ENCODE measurements at regions not wholly inside any gene's neighbourhood (a gene's known extent, or its start where the extent isn't known, plus 50 kb on each side); places are given as distances from the start of the nearest gene placed in this dataset.
"Not testable (repeated sequence)": the region's sequence is repeated elsewhere in the genome, so short reads cannot be mapped to it uniquely, and the experiment has no call there.

DNA sequence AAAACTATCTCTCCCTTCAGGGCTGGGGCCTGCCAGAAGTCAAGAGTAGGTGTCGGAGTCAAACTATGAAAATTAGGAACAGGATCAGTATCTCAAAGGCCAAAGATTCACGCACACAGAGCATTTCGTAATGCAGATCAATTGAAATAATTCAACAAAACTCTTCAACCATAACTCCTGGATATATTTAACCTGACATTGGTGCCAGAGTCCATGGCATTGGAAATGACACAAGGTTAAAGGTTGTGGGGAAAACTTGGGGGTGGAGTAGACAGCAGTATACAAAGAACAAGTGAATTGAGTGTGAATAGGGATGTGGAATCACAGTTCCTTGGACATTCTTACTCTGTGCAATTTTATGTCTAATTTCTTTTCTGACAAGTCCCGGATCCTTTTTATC lies 788.0 kb upstream of the GYPC start:
- no peak for DNase-seq (ENCODE audit: low spot score)

DNA sequence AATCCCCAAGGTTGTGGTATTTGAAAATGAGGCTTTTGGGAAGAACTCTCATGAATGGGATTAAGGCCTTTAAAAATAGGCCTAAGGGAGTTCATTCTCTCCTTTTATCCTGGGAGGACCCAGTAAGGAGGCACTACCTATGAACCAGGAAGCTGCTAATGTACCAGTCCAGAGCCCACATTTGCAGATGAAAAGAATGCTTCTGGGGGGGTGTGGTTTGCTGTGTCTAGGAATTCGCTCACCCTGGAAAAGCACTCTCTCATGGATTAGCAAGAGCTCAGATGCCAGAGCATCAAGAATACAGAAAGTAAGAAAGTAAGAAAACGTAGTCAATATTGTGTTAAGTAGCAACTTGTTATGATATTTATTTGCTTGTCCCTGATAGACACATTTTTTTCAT lies 785.7 kb upstream of the GYPC start:
- DNase-seq (ENCODE audit: low spot score): no peak

DNA sequence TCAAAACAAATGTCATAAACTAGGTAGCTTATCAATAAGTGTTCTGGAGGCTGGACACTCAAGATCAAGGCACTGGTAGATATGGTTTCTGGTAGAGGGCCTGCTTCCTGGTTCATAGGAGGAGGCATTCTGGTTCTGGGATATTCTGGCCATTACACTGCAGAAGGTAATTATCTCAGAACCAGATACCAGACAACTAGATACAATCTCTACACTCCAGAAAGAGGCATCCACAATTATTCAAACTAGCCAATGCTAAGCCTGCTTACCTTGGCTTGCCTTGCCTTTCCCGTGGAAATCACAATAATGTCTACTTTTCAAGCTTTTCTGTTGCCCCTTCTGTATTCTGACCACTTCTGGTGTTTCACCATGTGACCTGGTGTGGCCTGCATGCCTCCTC lies 785.2 kb upstream of the GYPC start:
- no peak for DNase-seq (ENCODE audit: low spot score)

DNA sequence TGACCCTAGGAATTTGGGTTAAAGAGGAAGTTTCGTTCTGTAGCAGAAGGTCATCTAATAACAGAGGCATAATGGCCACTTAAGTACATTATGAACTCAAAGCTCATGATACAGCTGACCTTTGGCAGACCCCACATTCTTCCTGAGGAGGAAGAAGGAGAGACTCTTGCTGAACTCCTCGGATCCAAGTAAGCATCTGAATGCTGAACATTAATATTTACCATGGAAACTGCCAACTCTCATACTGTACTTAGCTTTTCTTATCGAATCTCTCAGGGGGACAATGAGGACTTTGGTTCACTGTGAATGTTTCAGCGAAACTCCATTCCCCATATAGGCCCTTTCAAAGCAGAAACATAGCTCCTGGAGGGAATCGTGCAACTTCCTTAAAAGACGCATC lies 781.4 kb upstream of the GYPC start:
- no peak for DNase-seq (ENCODE audit: low spot score)

DNA sequence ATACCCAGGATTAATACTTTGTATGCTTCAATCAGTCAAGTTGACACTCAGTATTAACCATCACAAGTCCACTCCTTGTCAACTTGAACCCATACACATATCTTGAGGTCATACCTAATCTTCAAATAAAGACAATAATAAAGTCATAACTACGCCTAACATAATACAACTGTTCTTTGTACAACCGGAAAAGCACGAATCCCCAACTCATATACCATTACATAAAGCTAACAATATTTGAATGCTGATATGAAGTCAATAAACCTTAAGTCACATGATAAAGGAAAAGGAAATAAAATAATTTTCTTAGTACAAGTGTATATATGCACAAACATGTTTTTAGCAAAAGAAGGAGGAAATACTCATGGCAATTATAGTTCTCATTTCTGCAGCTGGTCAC lies 770.6 kb upstream of the GYPC start:
- no peak for DNase-seq (ENCODE audit: low spot score)

DNA sequence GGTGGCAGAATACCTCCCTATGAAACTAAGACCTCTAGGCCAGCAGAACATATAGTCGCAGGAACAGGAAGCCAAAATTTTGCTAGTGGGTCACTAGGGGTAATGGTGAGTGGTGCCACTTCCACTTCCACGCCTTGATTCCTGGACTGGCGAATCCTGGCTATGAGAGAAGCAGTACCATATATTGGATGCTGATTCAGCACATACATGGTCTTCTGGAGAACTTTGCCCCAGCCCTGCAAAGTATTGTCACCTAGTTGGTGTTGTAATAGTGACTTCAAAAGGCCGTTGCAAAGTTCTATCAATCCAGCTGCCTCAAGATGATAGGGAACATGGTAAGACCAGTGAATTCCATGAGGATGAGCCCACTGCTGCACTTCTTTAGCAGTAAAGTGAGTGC lies 769.8 kb upstream of the GYPC start:
- DNase-seq (ENCODE audit: low spot score): no peak

DNA sequence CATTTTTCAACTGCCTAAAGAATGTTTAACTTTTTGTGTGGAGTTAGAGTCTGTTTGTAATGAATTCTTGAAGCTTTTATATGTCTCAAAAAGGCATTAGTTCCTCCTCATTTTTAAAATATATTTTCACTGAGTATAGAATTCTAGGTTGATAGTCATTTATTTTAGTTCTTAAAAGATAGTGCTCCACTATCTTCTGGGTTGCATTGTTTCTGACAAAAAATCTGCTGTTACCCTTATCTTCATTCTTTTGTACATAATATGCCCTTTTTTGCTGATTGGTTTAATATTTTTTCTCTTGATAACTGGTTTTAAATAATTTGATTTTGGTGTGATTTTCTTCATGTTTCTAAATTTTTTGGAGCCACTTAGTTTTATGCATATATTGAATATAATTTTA lies 754.7 kb upstream of the GYPC start:
- DNase-seq (ENCODE audit: low spot score): no peak

DNA sequence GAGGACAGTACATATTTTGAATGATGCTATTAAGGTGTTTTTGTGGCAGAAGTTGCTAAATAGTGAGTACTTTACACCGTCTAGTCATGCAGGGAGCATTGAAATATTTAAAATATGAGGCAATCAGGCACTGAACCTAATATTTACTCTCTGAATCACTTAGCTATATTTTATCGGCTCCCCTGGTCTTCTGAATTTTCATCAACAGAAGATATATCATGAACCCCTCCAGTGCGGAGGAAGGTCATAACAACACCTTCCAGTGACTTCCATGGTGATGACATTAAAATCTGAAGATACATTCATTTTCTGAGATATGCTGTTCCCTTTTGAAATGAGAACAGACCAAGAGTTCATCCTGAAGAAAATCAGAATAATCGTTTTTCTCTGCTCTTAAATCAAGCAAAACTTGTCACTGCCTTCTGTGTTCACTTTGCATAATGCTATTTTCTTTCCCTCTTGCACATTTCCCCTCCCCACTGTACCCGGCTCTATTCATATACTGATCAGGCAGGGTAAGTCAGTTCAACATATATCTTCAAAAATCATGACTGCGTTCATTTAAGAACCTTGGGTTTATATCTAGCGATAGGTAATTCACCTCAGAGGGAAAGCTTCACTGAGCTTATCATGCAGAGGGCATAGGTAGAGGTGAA lies 729.9 kb upstream of the GYPC start:
- DNase-seq (ENCODE audit: low spot score): no peak

DNA sequence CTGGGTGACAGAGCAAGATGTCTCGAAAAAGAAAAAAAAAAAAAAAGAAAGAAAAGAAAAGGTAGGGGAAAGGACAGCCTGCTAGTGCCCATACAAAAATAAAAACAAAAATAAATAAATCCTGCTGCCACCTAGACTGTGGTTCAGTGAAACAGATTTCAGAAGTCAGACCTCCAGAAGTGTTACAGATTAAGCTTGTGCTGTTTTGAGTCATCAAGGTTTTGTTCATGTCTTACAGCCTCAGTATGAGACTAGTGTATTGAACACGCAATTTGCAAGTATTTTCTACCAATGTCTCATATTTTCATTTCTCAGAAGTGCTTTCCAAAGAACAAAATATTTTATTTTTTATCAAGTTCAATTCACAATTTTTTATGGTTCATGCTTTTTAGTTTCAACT lies 720.4 kb upstream of the GYPC start:
- DNase-seq (ENCODE audit: low spot score): no peak

DNA sequence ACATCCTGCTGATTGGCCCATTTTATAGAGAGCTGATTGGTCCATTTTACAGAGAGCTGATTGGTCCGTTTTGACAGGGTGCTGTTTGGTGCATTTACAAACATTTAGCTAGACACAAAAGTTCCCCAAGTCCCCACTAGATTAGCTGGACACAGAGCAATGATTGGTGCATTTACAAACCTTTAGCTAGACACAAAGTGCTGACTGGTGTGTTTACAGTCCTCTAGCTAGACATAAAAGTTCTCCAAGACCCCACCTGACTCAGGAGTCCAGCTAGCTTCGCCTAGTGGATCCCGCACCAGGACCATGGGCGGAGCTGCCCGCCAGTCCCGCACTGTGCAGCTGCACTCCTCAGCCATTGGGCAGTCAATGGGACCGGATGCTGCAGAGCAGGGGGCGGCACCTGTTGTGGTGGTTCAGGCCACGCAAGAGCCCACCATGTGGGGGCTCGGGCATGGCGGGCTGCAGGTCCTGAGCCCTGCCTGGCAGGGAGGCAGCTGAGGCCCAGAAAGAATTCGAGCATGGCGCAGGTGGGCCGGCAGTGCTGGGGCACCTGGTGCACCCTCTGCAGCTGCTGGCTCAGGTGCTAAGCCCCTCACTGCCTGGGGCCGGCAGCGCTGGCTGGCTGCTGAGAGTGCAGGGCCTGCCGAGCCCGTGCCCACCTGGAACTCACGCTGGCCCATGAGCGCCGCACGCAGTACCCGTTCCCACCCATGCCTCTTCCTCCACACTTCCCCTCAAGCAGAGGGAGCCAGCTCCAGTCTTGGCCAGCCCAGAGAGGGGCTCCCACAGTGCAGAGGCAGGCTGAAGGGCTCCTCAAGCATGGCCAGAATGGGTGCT lies 713.2 kb upstream of the GYPC start:
- DNase-seq (ENCODE audit: low spot score): no peak

DNA sequence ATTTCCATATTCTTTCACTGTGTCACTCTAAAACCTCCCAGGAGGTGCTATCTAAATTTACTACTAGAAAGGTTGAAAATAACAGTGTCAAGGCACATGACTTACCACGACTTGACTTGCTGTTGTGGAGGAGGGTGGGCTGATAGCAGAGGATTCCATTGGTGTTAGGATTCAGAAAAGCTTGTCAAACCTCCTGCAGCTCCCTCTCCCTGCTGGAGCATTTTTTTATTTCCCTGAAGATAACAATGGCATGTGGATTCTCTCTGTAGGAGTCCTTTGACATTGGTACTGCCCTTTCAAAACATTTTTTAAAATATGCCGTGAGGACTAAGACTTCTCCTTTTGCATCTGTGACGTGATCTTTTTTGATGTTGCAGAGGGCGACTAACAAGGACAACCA lies 696.9 kb upstream of the GYPC start:
- DNase-seq (ENCODE audit: low spot score): no peak

DNA sequence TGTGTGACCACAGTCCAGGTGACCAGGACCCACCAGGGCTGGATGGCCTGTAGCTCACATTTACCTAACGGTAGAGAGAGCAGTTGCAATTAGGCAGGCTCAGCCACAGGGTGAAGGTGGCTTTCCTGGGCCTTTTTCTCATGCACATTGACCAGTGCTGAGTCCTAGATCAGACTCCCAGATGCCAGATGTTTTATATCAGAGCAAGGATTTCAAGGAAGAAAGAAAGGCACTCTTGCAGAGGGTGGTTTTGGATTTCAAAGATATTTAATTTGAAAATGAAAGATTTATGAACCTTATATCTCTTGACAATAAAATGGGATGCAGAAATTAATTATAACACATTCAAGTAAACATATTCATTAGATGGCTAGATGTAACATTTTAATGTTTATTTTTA lies 694.2 kb upstream of the GYPC start:
- DNase-seq (ENCODE audit: low spot score): no peak

DNA sequence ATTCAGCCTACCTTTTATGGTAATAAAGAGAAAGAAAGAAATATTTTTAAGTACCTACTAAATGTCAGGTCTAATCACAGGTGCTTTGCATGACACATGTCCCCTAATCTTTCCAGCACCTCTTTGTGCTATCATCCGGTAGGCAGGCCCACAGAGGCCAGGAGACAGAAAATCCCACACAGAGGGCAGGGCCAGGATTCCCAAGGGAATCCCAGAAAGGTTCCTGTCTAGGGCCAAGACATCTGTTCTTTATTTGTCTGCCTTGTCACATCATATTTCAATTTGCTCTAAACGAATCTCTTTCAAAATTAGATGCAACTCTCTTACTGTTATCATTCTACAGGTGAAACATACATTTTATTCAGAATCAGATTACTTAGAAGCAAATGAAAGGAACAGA lies 676.1 kb upstream of the GYPC start:
- no peak for DNase-seq (ENCODE audit: low spot score)

DNA sequence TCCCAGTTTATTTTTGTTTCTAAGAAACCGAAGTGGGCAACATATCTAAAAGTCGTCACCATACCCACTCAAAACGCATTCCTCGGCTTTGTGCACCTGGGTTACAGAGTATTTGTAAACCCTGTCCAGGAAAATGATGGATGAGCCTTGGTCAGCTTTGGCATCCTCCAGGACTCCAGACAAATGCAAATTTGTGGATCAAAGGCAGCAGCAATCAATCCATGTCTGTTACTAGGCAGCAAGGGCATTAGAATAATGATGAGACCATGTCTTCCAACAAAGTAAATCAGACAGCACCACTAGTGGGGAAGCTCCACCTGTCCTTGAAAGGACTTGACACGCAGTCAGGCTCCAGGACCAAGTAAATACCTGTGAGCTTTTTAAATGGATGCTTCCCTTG lies 672.6 kb upstream of the GYPC start:
- DNase-seq (ENCODE audit: low spot score): no peak

DNA sequence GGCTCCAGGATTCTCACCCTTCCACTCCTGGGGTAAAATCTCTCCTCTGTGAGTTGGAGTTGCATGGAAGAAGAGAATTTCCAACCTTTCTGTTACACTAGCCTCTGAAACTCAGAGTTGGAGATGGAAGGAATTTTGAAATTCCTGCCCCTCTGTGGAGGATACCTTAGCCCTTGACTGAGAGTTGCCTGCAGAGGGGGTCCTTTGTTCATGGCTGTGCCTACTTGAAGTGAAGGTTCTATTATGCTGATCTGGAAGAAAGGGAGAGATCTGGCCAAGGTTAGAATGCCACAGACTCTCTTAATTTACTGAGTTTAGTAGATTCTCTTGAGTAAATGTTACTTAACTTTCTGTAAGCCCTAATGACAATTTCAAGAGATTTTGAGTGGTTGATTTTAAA lies 626.6 kb upstream of the GYPC start:
- DNase-seq (ENCODE audit: low spot score): no peak

DNA sequence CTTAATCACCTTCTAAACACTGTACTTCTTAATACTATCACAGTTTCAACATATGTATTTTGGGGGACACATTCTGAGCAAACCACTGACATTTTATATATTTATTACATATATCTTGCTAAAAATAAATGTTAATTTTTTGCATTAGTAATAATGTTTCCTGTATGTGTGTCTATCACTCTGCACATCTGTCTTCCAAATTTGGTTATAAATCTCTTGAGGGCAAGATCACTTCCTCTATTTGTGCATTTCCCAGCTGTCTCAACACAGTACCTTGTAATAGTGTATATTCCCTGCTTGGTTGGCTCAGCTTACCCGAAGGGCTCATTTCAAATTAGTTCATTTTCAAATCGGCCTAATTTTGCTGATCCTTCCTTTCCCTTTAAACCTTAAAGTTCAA lies 617.1 kb upstream of the GYPC start:
- DNase-seq (ENCODE audit: low spot score): no peak

DNA sequence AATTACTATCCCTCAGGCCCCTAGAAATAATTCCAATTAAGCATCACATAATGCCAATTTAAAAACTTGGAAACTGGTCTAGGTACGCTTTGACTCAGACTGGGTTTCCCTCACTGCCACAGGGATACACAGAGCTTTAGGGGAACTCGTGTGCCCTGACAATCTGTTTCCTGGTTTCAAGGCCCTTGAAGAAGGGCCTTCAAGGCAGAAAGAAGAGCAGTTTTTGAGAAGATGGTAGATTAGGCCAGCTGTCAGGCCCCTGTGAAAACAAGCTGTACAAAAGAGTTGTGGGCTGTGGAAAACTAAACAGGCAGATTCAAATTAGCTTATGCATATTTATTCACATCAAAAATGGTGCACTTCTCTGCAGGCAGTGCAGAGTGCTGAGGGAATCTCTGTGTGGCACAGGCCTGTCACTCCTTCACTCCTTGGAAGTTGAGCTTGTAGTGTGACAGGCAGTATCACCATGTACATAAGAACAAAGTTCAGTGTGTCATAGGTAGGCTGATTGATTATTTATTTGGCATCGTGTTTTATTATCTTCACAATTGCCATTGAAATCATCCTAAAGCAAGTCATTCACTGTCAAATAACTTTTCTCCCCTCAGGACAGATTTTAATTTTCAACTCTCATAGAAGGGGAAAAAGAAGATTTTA lies 614.4 kb upstream of the GYPC start:
- no peak for DNase-seq (ENCODE audit: low spot score)

DNA sequence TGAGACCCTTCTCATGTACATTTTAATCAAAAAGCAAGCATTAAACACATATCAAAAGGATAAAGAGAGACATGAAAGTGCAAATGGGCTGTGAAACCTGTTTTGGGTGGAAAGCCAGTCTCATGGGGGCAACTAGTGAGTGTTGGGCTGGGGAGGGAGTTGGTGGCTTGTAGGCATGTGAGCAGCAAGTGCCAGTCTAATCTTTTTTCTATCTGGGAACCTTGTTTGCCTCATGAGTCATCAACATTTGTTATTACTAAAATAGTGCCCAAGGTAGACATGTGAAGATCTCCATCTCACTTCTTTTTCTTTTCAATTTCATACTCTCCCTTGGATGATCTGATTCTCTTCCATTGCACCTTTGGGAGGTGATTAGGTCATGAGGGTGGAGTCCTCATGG lies 613.9 kb upstream of the GYPC start:
- no peak for DNase-seq (ENCODE audit: low spot score)

DNA sequence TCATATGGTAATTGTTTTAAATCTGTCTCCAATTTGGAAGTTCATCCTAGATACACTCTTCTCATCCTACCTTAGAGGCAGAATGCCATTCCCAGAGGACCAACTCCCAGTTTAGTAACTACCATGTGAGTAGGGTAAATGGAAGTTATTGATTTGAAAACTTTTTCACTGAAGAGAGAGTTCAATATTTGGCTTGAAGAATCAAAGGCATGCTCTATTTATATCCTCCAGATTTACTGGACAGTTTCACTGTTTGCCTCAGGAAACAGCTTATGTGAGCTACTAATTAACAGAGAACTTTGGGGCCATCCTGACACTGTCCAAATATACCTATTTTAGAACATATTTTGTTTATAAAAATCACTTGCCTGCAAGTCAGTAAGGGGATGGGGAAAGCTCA lies 607.2 kb upstream of the GYPC start:
- DNase-seq (ENCODE audit: low spot score): no peak

DNA sequence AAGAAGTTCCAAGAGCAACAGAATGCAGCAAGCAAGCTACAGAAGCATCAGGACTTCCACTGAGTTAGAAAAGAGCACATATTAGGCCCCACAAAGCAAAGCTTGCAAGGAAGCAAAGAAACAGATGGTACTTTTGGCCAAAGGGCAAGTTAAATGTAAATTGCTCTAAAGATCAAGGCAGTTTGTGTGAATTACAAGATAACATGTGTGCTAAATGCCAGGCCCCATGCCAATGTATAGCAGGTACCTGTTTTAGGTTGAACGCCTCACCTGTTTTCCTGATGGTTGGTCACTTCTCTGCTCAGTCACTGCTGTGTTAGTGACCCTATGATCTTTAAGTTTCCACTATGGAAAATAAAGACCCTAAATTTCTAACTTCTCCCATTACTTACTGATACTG lies 606.5 kb upstream of the GYPC start:
- DNase-seq (ENCODE audit: low spot score): no peak

DNA sequence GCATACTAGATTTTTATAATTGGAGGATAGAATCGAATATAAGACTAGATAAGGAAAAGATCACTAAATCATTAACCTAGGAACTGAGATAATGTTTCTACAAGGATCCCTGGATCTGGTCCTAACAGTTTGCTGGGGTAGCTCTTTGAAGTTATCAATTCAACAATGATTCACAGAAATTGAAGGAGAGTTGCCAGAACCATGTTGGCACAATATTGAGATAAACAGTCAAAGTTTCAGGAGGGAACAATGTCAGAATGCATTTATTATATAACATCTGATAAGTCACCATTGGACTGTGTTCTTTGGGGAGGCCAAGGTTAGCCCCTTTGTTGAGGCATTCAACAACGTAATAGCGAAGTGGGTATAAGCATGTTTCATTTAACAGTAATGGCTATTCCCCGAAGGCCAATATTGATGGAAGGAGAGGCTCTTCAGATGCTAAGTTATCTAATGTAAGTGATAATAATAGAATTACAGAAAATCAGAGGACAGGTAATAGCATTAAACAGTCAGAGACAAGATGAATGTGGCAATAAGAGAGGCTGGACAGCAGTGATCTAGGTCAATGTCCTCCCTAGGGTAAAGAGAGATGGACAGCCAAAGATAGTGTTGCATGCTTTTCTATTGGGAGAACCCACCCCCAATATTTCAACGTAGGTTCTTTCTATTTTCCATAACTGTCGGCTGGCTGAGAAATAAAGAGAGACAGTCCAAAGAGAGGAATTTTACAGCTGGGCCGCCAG lies 604.8 kb upstream of the GYPC start:
- DNase-seq (ENCODE audit: low spot score): no peak

DNA sequence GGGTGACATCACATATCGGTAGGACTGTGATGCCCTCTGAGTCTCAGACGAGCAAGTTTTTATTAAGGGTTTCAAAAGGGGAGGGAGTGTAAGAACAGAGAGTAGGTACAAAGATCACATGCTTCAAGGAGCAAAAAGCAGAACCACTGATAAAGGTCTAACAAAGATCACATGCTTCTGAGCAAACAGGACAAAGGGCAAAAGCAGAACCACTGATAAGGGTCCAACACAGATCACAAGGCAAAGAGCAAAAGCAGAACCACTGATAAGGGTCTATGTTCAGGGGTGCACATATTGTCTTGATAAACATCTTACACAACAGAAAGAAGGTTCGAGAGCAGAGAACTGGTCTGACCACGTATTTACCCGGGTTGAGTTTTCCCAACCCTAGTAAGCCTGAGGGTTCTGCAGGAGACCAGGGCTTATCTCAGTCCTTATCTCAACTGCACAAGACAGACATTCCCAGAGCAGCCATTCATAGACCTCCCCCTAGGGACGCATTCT lies 604.2 kb upstream of the GYPC start:
- DNase-seq (ENCODE audit: low spot score): not testable (repeated sequence)

DNA sequence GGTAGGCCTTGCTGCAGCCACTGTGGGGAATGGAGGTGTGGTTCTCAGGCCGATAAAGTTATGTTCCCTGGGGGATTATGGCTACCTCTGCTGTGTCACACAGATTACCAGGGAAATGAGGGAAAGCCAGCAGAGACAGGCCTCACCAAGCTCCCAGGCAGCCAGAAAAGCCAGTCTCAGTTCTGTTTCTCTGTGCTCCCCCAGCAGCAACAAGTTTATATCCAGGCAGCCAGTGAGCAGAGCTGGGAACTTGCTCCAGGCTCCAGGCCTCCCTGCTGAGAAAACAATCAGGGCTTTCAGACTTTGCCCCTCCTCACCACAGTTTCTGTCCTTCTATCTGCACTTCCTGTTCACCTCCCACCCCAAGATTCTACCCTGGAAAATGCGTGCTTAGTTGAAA lies 596.6 kb upstream of the GYPC start:
- DNase-seq (ENCODE audit: low spot score): no peak

Measured in hematopoietic multipotent progenitor cell treated with erythropoietin and hydrocortisone succinate and interleukin-3 and kit ligand, for 15 days (in vitro differentiated cells).